Activated T-helper 2 cell treated with anti-CD3 and anti-CD28 coated beads, Interferon-gamma antibody, Interleukin-2, Interleukin-4, amounts not matched to agents 10 μg/mL and 5 μg/mL and 100 μg/mL, durations not matched to agents 14 hours and 24 hours and 36 hours (primary cell): ENCODE measurements at regions not wholly inside any gene's neighbourhood (a gene's known extent, or its start where the extent isn't known, plus 50 kb on each side); places are given as distances from the start of the nearest gene placed in this dataset.

Source experiments
- DNase-seq: peaks from one replicate; pipeline ENCODE4 v3.0.0; 2021; ENCODE audit warnings: low spot score
- H3K27ac Mint-ChIP-seq: one replicate; pipeline ENCODE4 v1.8.0; 2021; ENCODE audit warnings: mixed read lengths
- H3K27me3 Mint-ChIP-seq: one replicate; pipeline ENCODE4 v1.8.0; 2021; ENCODE audit warnings: low read depth, mixed read lengths
- H3K36me3 Mint-ChIP-seq: one replicate; pipeline ENCODE4 v1.8.0; 2021; ENCODE audit warnings: low read depth, mixed read lengths
- H3K4me1 Mint-ChIP-seq: one replicate; pipeline ENCODE4 v1.8.0; 2021; ENCODE audit warnings: low read depth, mixed read lengths
- H3K4me3 Mint-ChIP-seq: one replicate; pipeline ENCODE4 v1.8.0; 2021; ENCODE audit warnings: low read depth, mild to moderate bottlenecking, moderate library complexity, mixed read lengths
- H3K9me3 Mint-ChIP-seq: one replicate; pipeline ENCODE4 v1.8.0; 2021; ENCODE audit warnings: mixed read lengths
- intact Hi-C: fragments of 100-400 bp; cut with micrococcal nuclease; formaldehyde crosslinking; loops from one replicate; pipeline ENCODE4 v1.15.1; 2023

DNA sequence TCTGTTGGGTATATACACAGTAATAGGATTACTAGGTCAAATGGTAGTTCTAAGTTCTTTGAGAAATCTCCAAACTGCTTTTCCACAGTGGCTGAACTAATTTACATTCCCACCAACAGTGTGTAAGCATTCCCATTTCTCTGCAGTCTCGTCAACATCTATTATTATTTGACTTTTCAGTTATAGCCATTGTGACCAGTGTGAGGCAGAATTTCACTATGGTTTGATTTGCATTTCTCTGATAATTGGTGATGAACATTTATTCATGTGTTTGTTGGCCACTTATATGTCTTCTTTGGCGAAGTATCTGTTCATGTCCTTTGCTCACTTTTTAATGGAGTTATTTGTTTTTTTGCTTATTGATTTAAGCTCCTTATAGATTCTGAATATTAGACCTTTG, 596.2 kb upstream of the DAB2 start:
- no peak overlapping the region for H3K27ac Mint-ChIP-seq

DNA sequence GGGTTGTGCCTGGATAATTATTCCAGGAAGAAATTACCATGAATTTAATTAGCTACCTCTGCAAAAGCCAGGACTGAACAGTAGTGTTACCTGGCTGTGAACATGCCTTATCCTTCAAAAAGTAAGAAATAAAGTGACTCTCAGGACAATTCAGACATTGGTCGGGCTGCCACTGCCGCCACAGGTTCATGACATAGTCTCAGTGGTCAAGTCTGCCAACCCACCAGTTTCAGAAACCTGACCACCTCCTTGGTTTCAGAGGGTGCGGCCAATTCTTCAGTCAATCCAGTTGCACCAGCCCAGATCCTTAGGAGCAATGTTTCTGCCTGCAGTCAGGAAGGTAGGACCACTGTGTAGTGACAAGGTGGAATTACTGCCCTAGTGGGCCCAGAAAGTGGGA, 593.1 kb upstream of the DAB2 start:
- H3K27me3 Mint-ChIP-seq: peaks cover 6% of the 10 kb centered on the region
- no peak for DNase-seq
- peaks cover 1% of the 10 kb centered on the region for H3K4me1 Mint-ChIP-seq
- intact Hi-C loops: no loop called here
- H3K9me3 Mint-ChIP-seq: peaks cover 7% of the 10 kb centered on the region
- no peak overlapping the region for H3K27ac Mint-ChIP-seq
- H3K4me3 Mint-ChIP-seq: no peak overlapping the region
- no peaks in the 10 kb centered on the region for H3K36me3 Mint-ChIP-seq

More for the DNA sequence above, 596.2 kb upstream of the DAB2 start:
- Mint-ChIP-seq H3K9me3 (peaks cover 19% of the 10 kb centered on the region), H3K36me3 (no peaks in the 10 kb centered on the region), H3K27me3 (peaks cover 5% of the 10 kb centered on the region), H3K4me3 (no peak overlapping the region), H3K4me1 (peaks cover 1% of the 10 kb centered on the region)
- DNase-seq: no peak
- intact Hi-C loops: loop anchor here (2.0 kb wide), 1 partner anchor 668 kb away; no protein-coding TSS in a partner anchor

- intact Hi-C loops: no loop called here
- Mint-ChIP-seq H3K4me3 (no peak overlapping the region), H3K27me3 (peaks cover 6% of the 10 kb centered on the region), H3K27ac (no peak overlapping the region), H3K4me1 (peaks cover 1% of the 10 kb centered on the region), H3K36me3 (no peaks in the 10 kb centered on the region), H3K9me3 (peaks cover 7% of the 10 kb centered on the region)
- DNase-seq: no peak
Observed at GRCh38 chr5:40017135-40017534, 592.4 kb upstream of the DAB2 start.

- Mint-ChIP-seq H3K27ac (no peak overlapping the region), H3K36me3 (no peaks in the 10 kb centered on the region), H3K4me1 (no peaks in the 10 kb centered on the region), H3K9me3 (peaks cover 18% of the 10 kb centered on the region), H3K4me3 (no peak overlapping the region), H3K27me3 (peaks cover 10% of the 10 kb centered on the region)
- DNase-seq: no peak
- intact Hi-C loops: no loop called here
Observed at GRCh38 chr5:40010436-40010835, 585.7 kb upstream of the DAB2 start.

DNA sequence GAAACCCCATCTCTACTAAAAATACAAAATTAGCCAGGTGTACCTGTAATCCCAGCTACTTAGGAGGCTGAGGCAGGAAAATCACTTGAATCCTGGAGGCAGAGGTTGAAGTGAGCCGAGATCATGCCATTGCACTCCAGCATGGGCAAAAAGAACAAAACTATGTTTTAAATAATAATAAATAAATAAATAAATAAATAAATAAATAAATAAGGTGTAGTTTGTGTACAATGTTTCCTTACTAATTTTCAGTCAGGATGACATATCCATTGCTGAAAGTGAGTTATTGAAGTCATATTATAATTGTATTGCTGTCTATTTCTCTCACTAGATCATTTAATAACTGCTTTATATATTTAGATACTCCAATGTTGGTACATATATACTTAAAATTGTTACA, 581.5 kb upstream of the DAB2 start:
- H3K27me3 Mint-ChIP-seq: peaks cover 15% of the 10 kb centered on the region
- no peak for DNase-seq
- H3K4me3 Mint-ChIP-seq: no peak overlapping the region
- H3K36me3 Mint-ChIP-seq: no peaks in the 10 kb centered on the region
- no peaks in the 10 kb centered on the region for H3K4me1 Mint-ChIP-seq
- H3K27ac Mint-ChIP-seq: no peak overlapping the region
- intact Hi-C loops: no loop called here
- H3K9me3 Mint-ChIP-seq: peaks cover 18% of the 10 kb centered on the region

DNA sequence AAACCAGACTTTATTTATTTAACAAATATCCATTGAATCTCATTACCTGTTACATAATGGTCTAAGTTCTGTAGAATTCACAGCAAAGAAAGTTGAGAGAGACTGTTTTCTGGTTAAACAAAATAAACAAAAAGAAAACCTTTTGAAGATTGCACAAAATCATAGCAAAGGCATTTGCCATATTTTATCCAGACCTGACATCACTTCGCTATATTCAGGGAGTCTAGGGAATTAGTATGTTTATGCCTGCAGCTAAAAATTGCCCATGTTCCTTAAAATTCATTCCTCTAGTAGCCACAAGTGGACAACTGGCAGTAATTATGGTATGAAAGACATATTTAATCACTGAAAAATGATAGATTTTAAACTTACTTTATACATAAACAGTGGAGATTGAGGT, 577.0 kb upstream of the DAB2 start:
- Mint-ChIP-seq H3K4me3 (no peak overlapping the region), H3K36me3 (no peaks in the 10 kb centered on the region), H3K9me3 (no peaks in the 10 kb centered on the region), H3K27me3 (peaks cover 14% of the 10 kb centered on the region), H3K27ac (no peak overlapping the region), H3K4me1 (no peaks in the 10 kb centered on the region)
- intact Hi-C loops: no loop called here
- no peak for DNase-seq

DNA sequence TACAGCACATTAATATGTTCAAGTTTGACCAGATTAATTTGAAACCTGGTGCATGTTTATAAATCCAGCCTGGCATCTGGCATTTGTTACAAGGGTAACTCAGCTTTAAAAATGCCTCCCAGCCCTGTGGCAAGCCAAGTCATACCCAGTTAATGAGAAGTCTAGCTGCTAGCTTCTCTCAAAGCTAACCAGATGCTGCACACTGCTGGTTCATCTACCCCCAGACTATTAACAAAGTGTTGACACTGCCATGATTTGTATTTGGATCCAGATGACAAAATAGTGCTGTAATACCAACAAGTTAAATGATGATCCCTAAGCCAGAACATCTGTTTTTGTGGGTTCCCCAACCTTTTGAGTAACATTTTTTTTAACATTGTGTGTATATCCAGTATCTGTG, 573.7 kb upstream of the DAB2 start:
- intact Hi-C loops: no loop called here
- H3K27me3 Mint-ChIP-seq: peaks cover 12% of the 10 kb centered on the region
- H3K9me3 Mint-ChIP-seq: no peaks in the 10 kb centered on the region
- no peaks in the 10 kb centered on the region for H3K36me3 Mint-ChIP-seq
- DNase-seq: no peak
- H3K4me1 Mint-ChIP-seq: no peaks in the 10 kb centered on the region
- no peak overlapping the region for H3K4me3 Mint-ChIP-seq
- H3K27ac Mint-ChIP-seq: no peak overlapping the region

DNA sequence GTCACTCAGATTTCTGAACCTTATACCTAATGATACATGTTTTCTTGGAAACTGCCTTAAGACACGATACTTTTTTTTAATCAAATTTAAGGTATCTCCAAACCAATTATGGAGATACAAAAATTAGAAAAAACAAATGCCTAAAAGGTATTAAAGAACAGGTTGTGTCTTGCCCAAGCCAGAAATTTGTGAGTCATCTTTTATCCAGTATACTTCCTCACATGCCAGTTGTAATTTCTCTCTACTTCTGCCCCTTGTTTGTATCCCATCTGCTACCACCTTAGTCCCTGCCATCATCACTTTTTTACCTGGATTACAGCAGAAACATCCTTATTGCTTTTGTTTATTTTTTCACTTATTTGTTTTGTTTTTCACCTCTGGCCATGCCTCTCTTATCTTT, 571.2 kb upstream of the DAB2 start:
- no peaks in the 10 kb centered on the region for H3K9me3 Mint-ChIP-seq
- no peak overlapping the region for H3K27ac Mint-ChIP-seq
- peaks cover 17% of the 10 kb centered on the region for H3K27me3 Mint-ChIP-seq
- intact Hi-C loops: no loop called here
- no peaks in the 10 kb centered on the region for H3K4me1 Mint-ChIP-seq
- H3K4me3 Mint-ChIP-seq: no peak overlapping the region
- no peak for DNase-seq
- no peaks in the 10 kb centered on the region for H3K36me3 Mint-ChIP-seq

DNA sequence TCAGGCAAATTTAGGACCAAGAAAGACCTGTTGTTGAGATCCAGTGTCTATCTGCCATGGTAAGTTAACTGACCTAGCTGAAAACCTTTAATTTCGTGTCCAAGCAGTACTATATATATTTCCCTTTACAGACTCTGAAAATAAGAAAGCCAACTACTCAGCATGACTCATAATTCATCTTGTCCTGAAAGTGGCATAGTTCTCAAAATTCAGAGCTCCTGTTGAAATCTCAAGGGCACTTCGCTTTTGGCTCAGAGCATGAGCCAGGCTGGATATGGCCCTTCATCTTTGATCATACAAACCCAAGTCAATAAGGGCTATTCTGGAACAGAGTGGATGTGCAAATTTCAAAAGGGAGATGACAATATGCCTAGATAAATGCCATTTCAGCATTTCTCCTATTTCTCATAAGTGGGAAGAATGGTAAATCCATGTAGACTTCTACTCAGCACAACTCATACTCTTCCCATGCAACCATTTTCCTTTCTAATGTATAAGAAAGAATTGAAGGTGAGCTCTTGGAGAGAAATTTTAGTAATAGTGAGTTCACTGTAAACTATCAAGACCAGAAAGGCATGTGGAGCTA, 567.9 kb upstream of the DAB2 start:
- no peaks in the 10 kb centered on the region for H3K9me3 Mint-ChIP-seq

GRCh38 chr5:39986614-39987013, 561.8 kb upstream of the DAB2 start:
- DNase-seq: no peak
- Mint-ChIP-seq H3K36me3 (no peaks in the 10 kb centered on the region), H3K4me1 (no peaks in the 10 kb centered on the region), H3K4me3 (no peak overlapping the region), H3K27me3 (peaks cover 8% of the 10 kb centered on the region), H3K27ac (no peak overlapping the region), H3K9me3 (peaks cover 5% of the 10 kb centered on the region)
- intact Hi-C loops: no loop called here

More for the DNA sequence above, 567.9 kb upstream of the DAB2 start:
- intact Hi-C loops: no loop called here
- DNase-seq: no peak
- H3K36me3 Mint-ChIP-seq: no peaks in the 10 kb centered on the region
- peaks cover 12% of the 10 kb centered on the region for H3K27me3 Mint-ChIP-seq
- H3K27ac Mint-ChIP-seq: no peak overlapping the region
- H3K4me3 Mint-ChIP-seq: no peak overlapping the region
- H3K4me1 Mint-ChIP-seq: no peaks in the 10 kb centered on the region

GRCh38 chr5:39980056-39980455, 555.3 kb upstream of the DAB2 start:
- Mint-ChIP-seq H3K27ac (no peak overlapping the region), H3K9me3 (peaks cover 5% of the 10 kb centered on the region), H3K27me3 (no peaks in the 10 kb centered on the region), H3K4me3 (no peak overlapping the region), H3K4me1 (no peaks in the 10 kb centered on the region), H3K36me3 (no peaks in the 10 kb centered on the region)
- no peak for DNase-seq
- intact Hi-C loops: no loop called here

DNA sequence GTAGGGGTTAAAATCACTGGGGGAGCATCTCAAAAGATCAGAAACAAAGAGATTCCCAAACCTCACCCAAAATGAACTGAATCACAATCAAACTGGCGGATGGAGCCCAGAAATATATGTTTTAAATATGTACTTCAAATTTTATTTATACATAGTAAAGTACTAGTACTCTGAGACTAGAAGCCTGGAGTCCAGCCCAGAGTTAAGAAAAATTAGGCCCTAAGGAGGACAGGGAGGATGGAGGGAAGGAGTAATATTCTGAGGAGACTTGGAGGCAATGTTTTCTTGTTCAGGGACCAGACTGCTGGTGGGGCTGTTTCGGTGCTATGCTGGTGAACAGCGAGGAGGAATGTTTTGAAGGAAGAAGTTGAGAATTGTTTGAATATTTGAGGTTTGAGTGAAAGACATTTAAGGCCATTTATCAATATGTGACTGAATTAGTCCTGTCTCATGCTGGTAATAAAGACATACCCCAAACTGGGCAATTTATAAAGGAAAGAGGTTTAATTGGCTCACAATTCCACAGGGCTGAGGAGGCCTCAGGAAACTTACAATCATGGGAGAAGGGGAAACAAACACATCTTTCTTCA, 552.4 kb upstream of the DAB2 start:
- no peak for DNase-seq
- no peak overlapping the region for H3K4me3 Mint-ChIP-seq
- intact Hi-C loops: no loop called here
- no peaks in the 10 kb centered on the region for H3K36me3 Mint-ChIP-seq
- H3K27ac Mint-ChIP-seq: no peak overlapping the region
- H3K27me3 Mint-ChIP-seq: no peaks in the 10 kb centered on the region
- H3K9me3 Mint-ChIP-seq: no peaks in the 10 kb centered on the region
- no peaks in the 10 kb centered on the region for H3K4me1 Mint-ChIP-seq

DNA sequence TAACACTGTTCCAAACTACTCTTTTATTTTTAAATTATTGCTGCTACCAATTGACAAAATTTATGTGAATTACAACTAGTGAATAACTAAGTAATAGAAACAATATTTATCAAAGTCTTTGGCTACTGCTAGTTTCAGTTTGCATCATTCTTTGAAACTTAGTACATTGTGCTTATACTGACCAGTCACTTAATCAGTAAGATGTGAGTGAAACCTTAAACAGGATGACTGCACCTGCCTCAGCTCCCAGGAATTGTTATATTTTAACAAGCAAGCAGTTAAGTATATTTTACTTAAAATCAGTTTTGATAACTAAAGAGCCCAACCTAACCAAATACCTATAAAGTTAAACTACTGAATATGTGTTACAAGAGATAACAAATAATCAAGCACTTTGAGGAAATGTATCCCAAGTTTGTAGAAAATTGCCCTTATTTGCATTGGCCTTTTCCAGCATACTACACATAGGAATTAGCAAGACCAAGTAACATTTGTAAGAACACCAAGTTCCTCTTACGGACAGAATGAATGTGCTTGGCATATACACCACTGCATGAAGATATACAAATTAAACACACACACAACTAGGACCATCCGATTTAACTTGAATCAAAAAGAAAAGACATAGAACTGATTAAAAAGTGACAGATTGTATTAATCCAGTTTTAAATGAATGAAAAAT, 545.5 kb upstream of the DAB2 start:
- intact Hi-C loops: no loop called here
- no peaks in the 10 kb centered on the region for H3K9me3 Mint-ChIP-seq
- peaks cover 5% of the 10 kb centered on the region for H3K27me3 Mint-ChIP-seq
- no peak overlapping the region for H3K4me3 Mint-ChIP-seq
- H3K36me3 Mint-ChIP-seq: no peaks in the 10 kb centered on the region
- no peak overlapping the region for H3K27ac Mint-ChIP-seq
- no peaks in the 10 kb centered on the region for H3K4me1 Mint-ChIP-seq
- DNase-seq: no peak
